IMR-90 (cell line): ENCODE measurements at regions not wholly inside any gene's neighbourhood (a gene's known extent, or its start where the extent isn't known, plus 50 kb on each side); places are given as distances from the start of the nearest gene placed in this dataset.

Source experiments
- ATAC-seq: fragments of 200-7000 bp; cut with Tn5 transposase; 2 replicates; pipeline ENCODE4 v1.9.1; 2020; ENCODE audit warnings: low read depth, mild to moderate bottlenecking, moderate library complexity
- BruUV-seq: library from RNA; stranded (reverse); fragments of 400-500 nt; replicated peaks from 2 replicates; lab custom pipeline; 2021; lab: Mats Ljungman, UMichigan
- CTCF ChIA-PET: fragments of 300-600 bp; formaldehyde crosslinking; extraction: SDS; loops from one replicate; lab custom pipeline; 2021; ENCODE audit warnings: antibody characterized with exemption; lab: Yijun Ruan, JAX
- POLR2A ChIA-PET: fragments of 300-600 bp; sonication (Branson Sonifier 250); formaldehyde crosslinking; loops from one replicate; lab custom pipeline; 2022; ENCODE audit warnings: antibody characterized with exemption; ENCODE audit not compliant: unreplicated experiment; lab: Charles Lee
- DNase-seq: peaks from one replicate; pipeline ENCODE4 v3.0.0; 2013
- H2AFZ ChIP-seq: replicated peaks from 2 replicates; pipeline ENCODE3; 2013; ENCODE audit warnings: low read length, mild to moderate bottlenecking; ENCODE audit not compliant: poor library complexity
- H2AK5ac ChIP-seq: 2 replicates; pipeline ENCODE4 v1.6.1; 2013; ENCODE audit warnings: low read depth, low read length, inconsistent platforms
- H2AK9ac ChIP-seq: replicated peaks from 2 replicates; pipeline ENCODE3; 2013; ENCODE audit warnings: mild to moderate bottlenecking, low read depth, low read length, moderate library complexity; ENCODE audit not compliant: poor library complexity
- H2BK120ac ChIP-seq: 2 replicates; pipeline ENCODE4 v1.6.1; 2013; ENCODE audit warnings: low read depth, low read length, inconsistent platforms
- H2BK15ac ChIP-seq: 3 replicates; pipeline ENCODE4 v1.6.1; 2013; ENCODE audit warnings: low read depth, low read length, inconsistent platforms
- H2BK20ac ChIP-seq: 2 replicates; pipeline ENCODE4 v1.6.1; 2013; ENCODE audit warnings: low read depth, mild to moderate bottlenecking, inconsistent platforms, low read length, moderate library complexity
- H2BK5ac ChIP-seq: 2 replicates; pipeline ENCODE4 v1.6.1; 2013; ENCODE audit warnings: mild to moderate bottlenecking, low read depth, low read length, inconsistent platforms; ENCODE audit not compliant: poor library complexity, severe bottlenecking
- H3K14ac ChIP-seq: replicated peaks from 2 replicates; pipeline ENCODE4 v1.6.1; 2013; ENCODE audit warnings: low read depth, low read length, inconsistent platforms
- H3K18ac ChIP-seq: 2 replicates; pipeline ENCODE4 v1.6.1; 2013; ENCODE audit warnings: low read depth, low read length, control low read depth
- H3K23ac ChIP-seq: 2 replicates; pipeline ENCODE4 v1.6.1; 2013; ENCODE audit warnings: low read depth, low read length, inconsistent platforms
- H3K27ac ChIP-seq: 2 replicates; pipeline ENCODE4 v1.5.1; 2013; ENCODE audit warnings: mild to moderate bottlenecking, control low read depth, low read length; ENCODE audit not compliant: insufficient read depth
- H3K27me3 ChIP-seq: 2 replicates; pipeline ENCODE4 v1.6.1; 2013; ENCODE audit warnings: low read length; ENCODE audit not compliant: control insufficient read depth, insufficient read depth
- H3K36me3 ChIP-seq: 2 replicates; pipeline ENCODE4 v1.6.1; 2013; ENCODE audit warnings: low read length, mixed read lengths; ENCODE audit not compliant: control insufficient read depth, insufficient read depth
- H3K4ac ChIP-seq: 2 replicates; pipeline ENCODE4 v1.6.1; 2013; ENCODE audit warnings: low read depth, low read length, inconsistent platforms
- H3K4me1 ChIP-seq: 2 replicates; pipeline ENCODE4 v1.6.1; 2013; ENCODE audit warnings: low read length, mixed read lengths; ENCODE audit not compliant: control insufficient read depth, insufficient read depth
- H3K4me2 ChIP-seq: 2 replicates; pipeline ENCODE4 v1.6.1; 2013; ENCODE audit warnings: low read depth, mild to moderate bottlenecking, control low read depth, low read length, moderate library complexity
- H3K4me3 ChIP-seq: 2 replicates; pipeline ENCODE4 v1.5.1; 2013; ENCODE audit warnings: low read depth, mild to moderate bottlenecking, control low read depth, low read length, moderate library complexity; ENCODE audit not compliant: insufficient read depth
- H3K56ac ChIP-seq: 2 replicates; pipeline ENCODE4 v1.6.1; 2013; ENCODE audit warnings: low read length, inconsistent platforms; ENCODE audit not compliant: insufficient read depth; ENCODE audit errors: extremely low read depth
- H3K79me1 ChIP-seq, 2 experiments: 2 replicates each; pipeline ENCODE4 v1.6.1; 2013; ENCODE audit warnings: low read length in 2 of 2, inconsistent platforms in 1 of 2, low read depth in 1 of 2
- H3K9ac ChIP-seq: 2 replicates; pipeline ENCODE4 v1.6.1; 2013; ENCODE audit warnings: low read depth, low read length, control low read depth
- H3K9me1 ChIP-seq: 2 replicates; pipeline ENCODE4 v1.6.1; 2013; ENCODE audit warnings: low read length, inconsistent platforms; ENCODE audit not compliant: insufficient read depth
- H3K9me3 ChIP-seq: 2 replicates; pipeline ENCODE4 v1.6.1; 2013; ENCODE audit warnings: low read length; ENCODE audit not compliant: control insufficient read depth, insufficient read depth
- H4K20me1 ChIP-seq: 2 replicates; pipeline ENCODE4 v1.6.1; 2013; ENCODE audit warnings: low read length, inconsistent platforms; ENCODE audit not compliant: insufficient read depth
- H4K5ac ChIP-seq: 2 replicates; pipeline ENCODE4 v1.6.1; 2013; ENCODE audit warnings: mild to moderate bottlenecking, low read depth, low read length, control low read depth
- H4K8ac ChIP-seq, 2 experiments: 2 replicates each; pipeline ENCODE4 v1.6.1; 2013; ENCODE audit warnings: low read depth in 2 of 2, low read length in 2 of 2, control low read depth in 1 of 2, inconsistent platforms in 1 of 2
- H4K91ac ChIP-seq: 2 replicates; pipeline ENCODE4 v1.6.1; 2013; ENCODE audit warnings: low read depth, low read length, inconsistent platforms; ENCODE audit not compliant: insufficient read depth
- BHLHE40 ChIP-seq: fragments of 150-350 bp; IDR thresholded peaks from 2 replicates; pipeline ENCODE4 v1.6.1; 2016; ENCODE audit warnings: mild to moderate bottlenecking, low read depth, low read length
- CEBPB ChIP-seq: IDR thresholded peaks from 2 replicates; pipeline ENCODE4 v1.6.1; 2012; ENCODE audit warnings: low read depth, low read length, improper control_type of control experiment
- CHD1 ChIP-seq: IDR thresholded peaks from 2 replicates; pipeline ENCODE4 v1.6.1; 2012; ENCODE audit warnings: low read depth, low read length, improper control_type of control experiment
- FOS ChIP-seq: fragments of 150-350 bp; IDR thresholded peaks from 2 replicates; pipeline ENCODE4 v1.6.1; 2016; ENCODE audit warnings: low read depth, low read length
- MAFK ChIP-seq: IDR thresholded peaks from 2 replicates; pipeline ENCODE4 v1.6.1; 2012; ENCODE audit warnings: low read depth, low read length, improper control_type of control experiment
- MAZ ChIP-seq: IDR thresholded peaks from 2 replicates; pipeline ENCODE4 v1.6.1; 2012; ENCODE audit warnings: low read depth, mild to moderate bottlenecking, low read length, improper control_type of control experiment, moderate library complexity, borderline replicate concordance
- MXI1 ChIP-seq: IDR thresholded peaks from 2 replicates; pipeline ENCODE4 v1.6.1; 2012; ENCODE audit warnings: low read depth, mild to moderate bottlenecking, low read length, moderate library complexity, borderline replicate concordance
- NFE2L2 ChIP-seq: fragments of 150-350 bp; IDR thresholded peaks from 2 replicates; pipeline ENCODE4 v1.6.1; 2016; ENCODE audit warnings: low read depth, mild to moderate bottlenecking, low read length
- RAD21 ChIP-seq: IDR thresholded peaks from 2 replicates; pipeline ENCODE4 v1.6.1; 2012; ENCODE audit warnings: low read length, improper control_type of control experiment
- RCOR1 ChIP-seq: IDR thresholded peaks from 2 replicates; pipeline ENCODE4 v1.6.1; 2012; ENCODE audit warnings: mild to moderate bottlenecking, low read length, improper control_type of control experiment; ENCODE audit not compliant: insufficient replicate concordance
- SMC3 ChIP-seq: fragments of 150-350 bp; IDR thresholded peaks from 2 replicates; pipeline ENCODE4 v1.6.1; 2016; ENCODE audit warnings: low read depth, mild to moderate bottlenecking, antibody characterized with exemption, low read length, moderate library complexity
- WGBS, 2 experiments: methylation state at CpG; one replicate each; pipeline versions ENCODE4 v1.1.5 to v1.1.7; 2013; ENCODE audit warnings: missing lambda C conversion rate in 2 of 2; ENCODE audit not compliant: insufficient read length in 1 of 2; ENCODE audit errors: extremely low coverage in 2 of 2; 5-methylcytosine and 5-hydroxymethylcytosine counted together
- dilution Hi-C: fragments of 300-500 bp; cut with HindIII; formaldehyde crosslinking; loops from one replicate; pipeline ENCODE4 v1.14.3; 2018; ENCODE audit warnings: low sequenced_read_pairs; ENCODE audit not compliant: unreplicated experiment
- in situ Hi-C: fragments of 300-500 bp; cut with MboI; formaldehyde crosslinking; loops from 3 replicates; pipeline ENCODE4 v1.14.3; 2019; ENCODE audit warnings: low sequenced_read_pairs, inconsistent platforms, mixed read lengths
- intact Hi-C: fragments of 100-400 bp; cut with micrococcal nuclease; formaldehyde crosslinking; loops from 2 replicates; pipeline ENCODE4 v1.10.0; 2022
- TF ChIP-seq, protein P1 (sequence below): fragments of 150-350 bp; IDR thresholded peaks from 2 replicates; pipeline ENCODE4 v1.6.1; 2017; ENCODE audit warnings: mild to moderate bottlenecking, antibody characterized with exemption, low read length, low read depth
- TF ChIP-seq, protein P2 (sequence below): conservative IDR thresholded peaks from 2 replicates; pipeline ENCODE4 v1.5.1; 2012; ENCODE audit warnings: mild to moderate bottlenecking, low read depth, low read length, improper control_type of control experiment

DNA sequence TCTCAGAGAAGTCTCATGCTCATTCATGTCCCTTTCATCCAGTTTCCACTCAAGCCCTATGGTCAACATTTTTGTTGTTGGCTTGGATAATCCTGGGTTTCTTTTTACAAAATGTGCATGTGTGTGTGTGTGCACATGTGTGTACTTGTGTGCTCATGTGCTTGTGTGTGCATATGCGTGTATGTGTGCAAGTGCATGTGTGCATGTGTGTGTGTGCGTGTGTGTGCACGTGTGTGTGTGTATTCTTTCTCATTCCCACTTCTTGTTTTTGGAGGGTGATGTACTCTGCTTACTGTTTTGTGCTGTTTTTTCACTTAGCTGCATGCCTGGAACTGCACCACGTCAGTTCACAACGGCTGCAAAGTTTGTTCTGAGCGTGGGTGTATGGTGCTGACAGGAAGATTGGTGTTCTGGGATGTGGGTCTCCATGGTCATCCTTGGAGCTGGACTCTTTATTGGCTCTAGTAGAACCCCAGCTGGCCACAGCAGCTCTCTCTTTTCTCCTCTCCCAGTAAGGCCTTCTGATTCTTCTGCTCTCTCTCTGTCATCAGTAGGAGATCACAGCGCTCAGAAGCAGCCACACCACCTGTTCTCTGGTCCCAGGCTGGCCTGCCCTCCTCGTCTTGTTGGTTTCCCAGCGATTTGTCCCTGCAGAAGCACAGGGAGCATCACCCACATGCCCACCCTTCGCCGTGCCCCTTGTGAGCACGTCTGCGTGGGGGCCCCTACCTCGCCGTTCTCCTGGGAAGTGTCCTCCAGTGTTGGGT lies 60.8 kb downstream of the SOX1 start:
- WGBS, 2 experiments: 80% methylated on average over 2 of the region's 15 CpGs; no CpG with 5 or more reads in 1 of the 2 experiments
- no peak overlapping the region for H3K23ac ChIP-seq
- ChIA-PET CTCF (no interaction called here), POLR2A (no interaction called here)
- H4K5ac ChIP-seq: no peak overlapping the region
- H3K9ac ChIP-seq: no peak overlapping the region
- no peak overlapping the region for H4K91ac ChIP-seq
- H2AK9ac ChIP-seq: no peak overlapping the region
- H3K9me3 ChIP-seq: peaks cover 48% of the 10 kb centered on the region
- no peak overlapping the region for H2BK5ac ChIP-seq
- intact Hi-C loops (no loop called here), dilution Hi-C loops (no loop called here), in situ Hi-C loops (no loop called here)
- no TSS peak for BruUV-seq
- no peak overlapping the region for H2BK120ac ChIP-seq
- TF ChIP-seq CEBPB (no peak), RAD21 (no peak), MAFK (no peak), MXI1 (no peak), FOS (no peak), RCOR1 (no peak), NFE2L2 (no peak), SMC3 (no peak), CHD1 (no peak), MAZ (no peak), BHLHE40 (no peak)
- TF ChIP-seq, protein P1, sequence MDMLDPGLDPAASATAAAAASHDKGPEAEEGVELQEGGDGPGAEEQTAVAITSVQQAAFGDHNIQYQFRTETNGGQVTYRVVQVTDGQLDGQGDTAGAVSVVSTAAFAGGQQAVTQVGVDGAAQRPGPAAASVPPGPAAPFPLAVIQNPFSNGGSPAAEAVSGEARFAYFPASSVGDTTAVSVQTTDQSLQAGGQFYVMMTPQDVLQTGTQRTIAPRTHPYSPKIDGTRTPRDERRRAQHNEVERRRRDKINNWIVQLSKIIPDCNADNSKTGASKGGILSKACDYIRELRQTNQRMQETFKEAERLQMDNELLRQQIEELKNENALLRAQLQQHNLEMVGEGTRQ: no peak
- TF ChIP-seq, protein P2, sequence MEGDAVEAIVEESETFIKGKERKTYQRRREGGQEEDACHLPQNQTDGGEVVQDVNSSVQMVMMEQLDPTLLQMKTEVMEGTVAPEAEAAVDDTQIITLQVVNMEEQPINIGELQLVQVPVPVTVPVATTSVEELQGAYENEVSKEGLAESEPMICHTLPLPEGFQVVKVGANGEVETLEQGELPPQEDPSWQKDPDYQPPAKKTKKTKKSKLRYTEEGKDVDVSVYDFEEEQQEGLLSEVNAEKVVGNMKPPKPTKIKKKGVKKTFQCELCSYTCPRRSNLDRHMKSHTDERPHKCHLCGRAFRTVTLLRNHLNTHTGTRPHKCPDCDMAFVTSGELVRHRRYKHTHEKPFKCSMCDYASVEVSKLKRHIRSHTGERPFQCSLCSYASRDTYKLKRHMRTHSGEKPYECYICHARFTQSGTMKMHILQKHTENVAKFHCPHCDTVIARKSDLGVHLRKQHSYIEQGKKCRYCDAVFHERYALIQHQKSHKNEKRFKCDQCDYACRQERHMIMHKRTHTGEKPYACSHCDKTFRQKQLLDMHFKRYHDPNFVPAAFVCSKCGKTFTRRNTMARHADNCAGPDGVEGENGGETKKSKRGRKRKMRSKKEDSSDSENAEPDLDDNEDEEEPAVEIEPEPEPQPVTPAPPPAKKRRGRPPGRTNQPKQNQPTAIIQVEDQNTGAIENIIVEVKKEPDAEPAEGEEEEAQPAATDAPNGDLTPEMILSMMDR: no peak
- H3K4ac ChIP-seq: no peak overlapping the region
- no peaks in the 10 kb centered on the region for H4K20me1 ChIP-seq
- H4K8ac ChIP-seq: no peak overlapping the region
- peak overlapping the region; percentile 32 for H2AFZ ChIP-seq
- H2BK15ac ChIP-seq: no peak overlapping the region
- H3K9me1 ChIP-seq: no peaks in the 10 kb centered on the region
- H3K4me1 ChIP-seq: no peaks in the 10 kb centered on the region
- ATAC-seq (no peak), DNase-seq (no peak)
- H3K36me3 ChIP-seq: no peaks in the 10 kb centered on the region
- no peak overlapping the region for H3K27ac ChIP-seq
- H3K4me3 ChIP-seq: no peak overlapping the region
- H3K4me2 ChIP-seq: no peak overlapping the region
- no peaks in the 10 kb centered on the region for H3K27me3 ChIP-seq
- H3K79me1 ChIP-seq: no peaks in the 10 kb centered on the region
- H3K18ac ChIP-seq: no peak overlapping the region
- H2BK20ac ChIP-seq: no peak overlapping the region
- H3K56ac ChIP-seq: no peak overlapping the region
- H2AK5ac ChIP-seq: no peak overlapping the region
- no peak overlapping the region for H3K14ac ChIP-seq
